RCC 7860 (cell line): ENCODE measurements at regions not wholly inside any gene's neighbourhood (a gene's known extent, or its start where the extent isn't known, plus 50 kb on each side); places are given as distances from the start of the nearest gene placed in this dataset.
"Not testable (repeated sequence)": the region's sequence is repeated elsewhere in the genome, so short reads cannot be mapped to it uniquely, and the experiment has no call there.

ENCODE experiments used
- DNase-seq: peaks from one replicate; pipeline ENCODE4 v3.0.0-alpha.2; 2015; ENCODE audit warnings: low spot score
- FAIRE-seq: peaks from 2 replicates; lab custom pipeline; 2012; peaks lifted over from hg19 to GRCh38; lab: Jason Lieb, UNC

DNA sequence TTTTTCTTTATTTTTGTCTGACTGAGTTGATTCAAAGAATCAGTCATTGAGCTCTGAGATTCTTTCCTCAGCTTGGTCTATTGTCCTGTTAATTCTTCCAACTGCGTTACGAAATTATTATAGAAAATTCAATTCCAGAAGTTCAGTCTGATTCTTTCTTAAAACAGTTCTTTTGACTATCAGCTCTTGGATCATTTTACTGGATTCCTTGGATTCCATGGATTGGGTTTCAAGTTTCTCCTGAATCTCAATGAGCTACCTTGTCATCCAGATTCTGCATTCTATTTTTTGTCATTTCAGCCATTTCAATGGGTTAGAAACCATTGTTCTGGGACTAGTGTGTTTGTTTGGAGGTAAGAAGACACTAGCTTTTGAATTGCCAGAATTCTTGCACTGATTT lies 169.3 kb downstream of the PCDH20 start:
- FAIRE-seq (no peak), DNase-seq (no peak)

DNA sequence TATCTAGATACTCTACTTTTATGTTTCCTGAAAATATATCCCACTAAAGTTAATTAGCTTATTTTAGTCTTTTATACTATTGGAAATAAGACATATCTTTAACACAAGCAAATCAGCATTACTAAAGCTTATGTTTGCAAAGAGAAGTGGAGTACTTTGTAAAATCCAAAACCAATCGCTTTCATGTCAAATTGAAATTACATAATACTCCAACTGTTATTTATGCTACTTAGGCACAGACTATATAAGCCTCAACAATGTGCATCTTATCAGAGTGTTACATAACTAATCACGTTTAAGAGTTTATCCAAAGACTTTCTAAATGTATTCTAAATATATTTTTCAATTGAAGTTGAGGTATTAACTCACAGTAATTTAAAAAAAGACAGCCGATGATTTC lies 200.0 kb downstream of the PCDH20 start:
- DNase-seq: no peak
- FAIRE-seq: no peak

DNA sequence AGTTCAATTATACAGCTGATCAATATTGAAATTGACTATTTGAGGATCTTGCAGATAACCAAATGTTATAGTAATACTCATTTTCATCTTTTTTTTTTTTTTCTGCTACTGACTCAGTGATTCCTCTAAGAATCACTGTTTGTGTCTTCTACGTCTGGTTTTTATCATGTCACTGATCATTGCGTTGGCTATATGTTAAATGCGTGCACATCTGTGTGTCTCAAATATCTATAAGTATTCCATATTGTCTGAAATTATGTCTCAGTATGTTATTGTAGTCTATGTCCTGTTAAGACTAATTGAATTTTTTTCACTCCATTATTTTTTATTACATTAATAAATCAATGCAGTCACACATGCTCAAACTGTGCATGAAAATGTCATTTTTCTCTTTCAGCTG lies 200.5 kb downstream of the PCDH20 start:
- no peak for FAIRE-seq
- no peak for DNase-seq

DNA sequence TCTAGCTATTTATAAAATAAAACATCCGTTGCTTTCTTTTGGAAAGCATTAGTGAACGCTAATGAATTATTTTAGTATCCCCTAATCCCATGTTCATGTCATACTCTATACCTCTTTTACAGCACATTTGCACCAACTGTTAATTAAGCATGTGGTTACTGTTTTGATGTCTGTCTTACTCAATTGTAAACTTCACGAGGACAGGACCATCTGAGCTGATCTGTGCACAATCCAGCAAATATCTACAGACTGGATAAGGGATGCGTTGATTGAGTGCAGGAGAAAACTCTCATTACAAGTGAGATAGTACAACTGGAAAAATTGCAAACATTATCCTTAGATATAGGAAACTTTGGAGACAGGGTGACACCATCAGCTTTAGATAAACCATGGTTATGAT lies 201.1 kb downstream of the PCDH20 start:
- FAIRE-seq (no peak), DNase-seq (no peak)

DNA sequence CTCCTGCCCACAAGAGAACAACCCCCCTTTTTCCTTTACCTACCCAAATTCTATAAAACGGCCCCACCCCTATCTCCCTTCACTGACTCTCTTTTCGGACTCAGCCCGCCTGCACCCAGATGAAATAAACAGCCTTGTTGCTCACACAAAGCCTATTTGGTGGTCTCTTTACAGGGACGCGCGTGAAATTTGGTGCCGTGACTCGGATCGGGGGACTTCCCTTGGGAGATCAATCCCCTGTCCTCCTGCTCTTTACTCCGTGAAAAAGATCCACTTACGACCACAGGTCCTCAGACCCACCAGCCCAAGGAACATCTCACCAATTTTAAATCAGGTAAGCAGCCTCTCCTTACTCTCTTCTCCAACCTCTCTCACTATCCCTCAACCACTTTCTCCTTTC lies 209.8 kb downstream of the PCDH20 start:
- FAIRE-seq, DNase-seq: not testable (repeated sequence)

DNA sequence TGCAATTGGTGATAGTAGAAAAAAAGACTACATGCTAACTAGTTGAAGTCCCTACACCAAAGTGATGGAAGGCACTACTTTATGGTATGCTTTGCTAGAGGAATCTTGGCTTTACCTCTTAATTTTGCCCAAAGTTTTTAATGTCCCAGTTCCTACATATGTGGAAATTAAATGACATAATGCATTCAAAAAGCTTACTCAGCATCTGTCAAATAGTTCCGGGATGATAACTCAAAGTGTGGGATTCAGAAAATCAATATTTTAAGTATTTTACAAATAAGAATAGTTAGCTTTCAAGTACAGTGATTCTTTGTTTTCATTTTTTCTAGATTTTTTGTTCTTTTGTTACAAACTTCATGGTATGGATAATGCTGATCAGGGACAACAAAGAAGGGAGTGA lies 211.6 kb downstream of the PCDH20 start:
- FAIRE-seq (no peak), DNase-seq (no peak)

DNA sequence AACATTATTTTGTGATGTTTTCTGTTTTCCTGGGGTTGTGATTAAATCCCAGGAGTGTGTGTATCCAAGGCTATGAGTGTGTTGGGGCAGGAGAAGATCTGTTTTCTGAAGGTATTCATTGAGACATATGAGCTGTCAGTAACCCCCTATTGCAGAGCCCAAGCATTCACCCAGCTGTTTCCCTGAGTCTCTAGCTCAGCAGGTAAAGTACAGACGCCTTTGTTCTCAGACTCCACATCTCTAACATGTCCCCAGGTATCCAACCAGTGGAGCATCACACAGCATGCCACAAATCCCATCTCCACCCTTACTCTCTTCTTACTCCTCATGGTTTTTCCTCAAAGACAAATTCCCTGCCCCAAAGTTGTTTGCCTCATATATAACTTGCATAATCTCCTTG lies 213.6 kb downstream of the PCDH20 start:
- FAIRE-seq: no peak
- DNase-seq: no peak

DNA sequence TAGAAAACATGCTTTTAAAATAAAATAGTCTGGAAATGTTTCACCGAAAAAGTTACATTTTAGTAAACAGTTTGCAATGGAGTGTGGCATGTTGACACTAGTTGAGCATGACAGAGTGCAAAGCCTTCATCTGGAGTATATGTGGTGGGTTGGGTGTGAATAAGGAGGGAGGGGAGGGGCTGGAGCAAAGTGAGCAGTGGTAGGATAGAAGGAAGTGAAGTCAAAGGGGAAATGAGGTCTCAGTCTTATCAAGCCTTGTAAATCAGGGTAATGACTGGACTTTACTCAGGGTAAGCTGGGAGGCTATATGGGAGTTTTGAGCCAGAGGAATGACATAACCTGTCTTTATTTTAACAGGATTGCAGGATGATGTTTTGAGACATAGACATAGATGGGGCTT lies 222.8 kb downstream of the PCDH20 start:
- no peak for FAIRE-seq
- no peak for DNase-seq

DNA sequence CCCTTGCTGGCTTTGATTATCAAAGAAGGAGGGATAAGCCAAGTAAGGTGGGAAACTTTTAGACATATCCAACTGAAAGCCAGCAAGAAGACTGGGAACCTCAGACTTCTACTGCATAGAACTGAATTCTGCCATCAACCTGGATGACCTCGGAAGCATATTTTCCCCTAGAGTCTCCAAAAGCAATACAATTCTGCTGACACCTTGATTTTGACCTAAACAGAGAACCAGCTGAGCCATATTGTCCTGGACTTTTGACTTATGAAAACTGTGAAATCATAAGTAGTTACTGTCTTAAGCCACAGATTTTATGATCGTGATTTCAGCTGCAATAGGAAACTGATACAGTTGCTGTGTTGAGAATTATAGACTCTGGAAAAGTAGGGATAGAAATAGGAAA lies 227.6 kb downstream of the PCDH20 start:
- DNase-seq (no peak), FAIRE-seq (no peak)

DNA sequence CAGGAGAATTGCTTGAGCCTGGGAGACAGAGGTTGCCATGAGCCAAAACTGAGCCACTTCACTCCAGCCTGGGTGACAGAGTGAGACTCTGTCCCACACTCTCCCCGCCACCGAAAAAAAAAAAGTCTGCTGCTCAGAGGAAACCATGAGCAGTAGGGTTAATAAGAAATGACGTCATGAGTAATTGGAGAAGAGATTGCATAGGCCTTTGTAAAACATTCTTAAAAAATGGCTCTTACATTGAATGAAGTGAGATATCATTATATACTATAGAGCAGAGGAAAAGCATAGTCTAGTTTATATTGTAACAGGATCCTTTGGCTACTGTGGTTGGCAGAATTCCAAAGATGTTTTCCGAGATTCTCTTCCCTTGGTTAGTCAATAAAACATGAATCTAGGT lies 228.2 kb downstream of the PCDH20 start:
- FAIRE-seq: no peak
- no peak for DNase-seq

DNA sequence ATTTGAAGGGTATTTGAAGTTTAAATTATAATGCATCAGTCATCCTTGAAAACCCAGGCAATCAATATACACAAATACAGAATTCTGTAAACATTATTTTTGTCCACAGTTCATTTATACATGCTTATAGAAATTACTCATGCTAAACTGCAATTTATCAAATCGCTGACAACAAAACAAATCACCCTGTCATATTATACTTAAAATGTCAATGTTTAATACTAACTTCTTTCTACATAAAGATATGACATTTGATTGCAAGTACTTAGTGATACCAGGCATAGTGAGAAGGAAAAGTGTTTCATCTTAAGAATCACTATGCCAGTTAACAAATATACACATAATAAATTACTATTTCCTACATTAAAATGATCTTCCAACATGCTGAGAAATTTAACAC lies 232.0 kb downstream of the PCDH20 start:
- FAIRE-seq (no peak), DNase-seq (no peak)

DNA sequence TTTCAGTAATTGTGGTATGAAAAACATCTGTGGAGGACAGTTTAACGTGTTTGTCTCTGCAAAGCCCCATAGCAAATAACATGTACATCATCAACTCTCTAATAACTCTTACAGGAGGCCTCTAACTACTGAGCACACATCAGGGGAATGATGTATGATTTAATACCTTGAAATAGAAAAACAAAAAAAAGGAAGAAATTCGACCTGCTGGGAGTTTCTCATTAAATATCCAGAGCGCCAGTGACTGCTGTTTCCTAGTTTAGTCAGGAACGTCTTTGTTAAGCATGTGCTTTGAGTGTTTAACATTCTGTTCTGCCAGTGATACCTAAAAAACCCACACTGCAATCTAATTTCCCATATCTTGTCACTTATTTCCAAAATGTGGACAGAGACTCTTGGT lies 235.4 kb downstream of the PCDH20 start:
- no peak for FAIRE-seq

DNA sequence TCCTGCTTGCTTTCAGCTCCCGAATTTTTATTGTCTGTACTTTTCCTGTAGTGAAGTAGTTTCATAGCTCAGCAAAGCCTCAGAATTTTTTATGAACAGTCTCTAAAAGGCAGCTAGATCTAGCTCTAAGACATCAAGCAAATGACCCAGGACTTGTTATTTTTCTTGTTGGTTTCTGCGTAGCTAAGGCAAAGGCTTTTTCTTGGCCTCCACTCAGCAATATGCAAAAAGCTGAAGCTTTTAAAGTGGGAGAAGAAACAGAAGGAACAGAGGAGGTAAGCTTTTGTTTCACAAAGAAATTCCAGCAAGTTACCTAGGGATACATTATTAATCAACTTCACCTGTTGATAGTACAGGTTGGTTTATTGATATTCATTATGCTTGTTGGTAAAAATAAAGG lies 235.9 kb downstream of the PCDH20 start:
- FAIRE-seq: no peak

More for the DNA sequence above, 235.4 kb downstream of the PCDH20 start:
- no peak for DNase-seq

DNA sequence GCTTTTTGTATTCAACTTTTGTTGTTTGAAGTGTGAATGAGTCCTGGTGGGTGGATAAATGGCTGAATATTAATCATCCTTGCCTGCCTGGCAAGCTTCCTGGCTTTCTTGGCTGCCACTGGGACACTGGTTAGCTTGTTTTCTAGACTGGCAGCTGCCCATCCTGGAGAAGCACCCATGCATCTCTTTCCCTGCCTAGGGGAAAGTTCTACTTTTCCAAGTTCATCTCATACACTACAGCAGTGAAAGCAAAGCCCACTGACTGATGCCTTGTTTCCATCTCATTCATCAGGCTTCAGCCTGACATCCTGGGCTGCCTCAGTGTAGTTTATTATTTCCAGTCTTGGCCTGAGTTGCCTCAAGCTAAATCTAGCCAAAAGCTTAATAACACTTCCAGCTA lies 244.8 kb downstream of the PCDH20 start:
- DNase-seq (no peak), FAIRE-seq (no peak)

More for the DNA sequence above, 235.9 kb downstream of the PCDH20 start:
- DNase-seq: no peak

DNA sequence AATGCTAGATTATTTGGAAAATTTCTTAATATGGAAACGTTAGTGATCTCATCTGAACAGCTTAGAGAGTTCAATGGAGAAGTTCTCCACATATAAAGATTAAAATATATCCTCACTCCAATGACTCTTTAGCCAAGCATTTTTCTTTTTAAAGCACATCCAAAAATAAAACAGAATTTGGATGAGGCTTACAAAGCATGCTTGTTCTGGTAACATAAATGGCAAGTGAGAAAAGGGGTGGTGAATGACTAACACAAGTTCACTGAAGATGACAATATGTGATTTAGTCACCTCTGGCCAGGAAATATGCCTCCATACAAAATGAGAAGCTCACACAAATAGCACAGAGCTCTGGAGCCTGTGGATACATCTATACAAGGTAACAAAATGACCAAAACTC lies 253.0 kb downstream of the PCDH20 start:
- no peak for FAIRE-seq
- no peak for DNase-seq

DNA sequence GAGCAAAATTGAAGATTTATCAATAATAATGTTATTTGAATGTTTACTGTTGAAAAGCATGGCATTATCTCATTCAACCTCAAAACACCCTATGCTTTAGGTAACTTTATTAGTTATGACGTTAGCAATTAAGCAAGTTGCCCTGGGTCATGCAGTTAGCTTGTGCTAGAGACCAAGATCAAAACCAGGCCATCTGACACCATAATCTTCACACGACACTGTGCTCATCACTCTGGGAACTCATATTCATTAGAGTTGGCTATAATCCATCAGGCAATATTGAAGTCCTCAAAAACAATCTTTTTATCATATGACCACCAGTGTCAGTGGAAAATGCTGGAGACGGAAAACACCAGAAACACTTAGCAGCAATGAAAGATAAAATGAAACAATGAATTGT lies 253.5 kb downstream of the PCDH20 start:
- DNase-seq (no peak), FAIRE-seq (no peak)

DNA sequence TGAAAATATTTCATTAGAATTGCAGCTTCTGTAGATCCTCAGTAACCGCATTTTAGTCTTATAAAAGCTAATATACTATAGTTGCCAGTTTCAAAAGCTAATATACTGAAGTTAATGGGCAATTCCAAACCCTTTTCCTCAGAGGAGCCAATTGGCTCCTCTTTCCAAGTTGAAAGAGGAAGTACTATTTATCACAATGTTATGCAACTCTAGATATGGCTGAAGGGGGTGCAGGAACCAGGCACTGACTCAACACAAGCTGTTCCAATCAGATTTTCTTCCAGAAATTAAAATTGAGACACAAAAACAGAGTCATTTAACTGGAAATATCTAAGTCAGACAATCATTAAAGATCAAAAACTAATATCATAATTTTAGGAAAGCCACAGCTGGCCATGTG lies 258.9 kb downstream of the PCDH20 start:
- DNase-seq (no peak), FAIRE-seq (no peak)

DNA sequence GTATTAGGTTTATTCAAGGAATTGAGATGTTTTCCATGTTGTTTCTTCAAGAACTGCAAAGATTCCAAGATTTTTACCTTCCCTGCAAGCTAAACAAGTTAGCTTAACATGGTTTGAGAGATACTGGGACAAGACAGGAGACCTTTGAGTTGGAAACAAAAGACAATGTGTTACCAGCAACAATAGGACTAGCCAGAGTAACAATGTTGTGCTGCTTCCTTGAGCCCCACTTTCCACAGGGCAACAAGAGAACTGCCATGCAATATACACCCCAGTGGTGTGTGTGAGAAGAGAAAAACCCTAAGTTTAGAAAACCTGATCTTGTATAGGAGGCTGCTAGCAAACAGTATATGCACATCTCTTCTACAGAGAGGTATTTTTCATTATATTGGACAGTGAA lies 264.6 kb downstream of the PCDH20 start:
- FAIRE-seq: no peak

DNA sequence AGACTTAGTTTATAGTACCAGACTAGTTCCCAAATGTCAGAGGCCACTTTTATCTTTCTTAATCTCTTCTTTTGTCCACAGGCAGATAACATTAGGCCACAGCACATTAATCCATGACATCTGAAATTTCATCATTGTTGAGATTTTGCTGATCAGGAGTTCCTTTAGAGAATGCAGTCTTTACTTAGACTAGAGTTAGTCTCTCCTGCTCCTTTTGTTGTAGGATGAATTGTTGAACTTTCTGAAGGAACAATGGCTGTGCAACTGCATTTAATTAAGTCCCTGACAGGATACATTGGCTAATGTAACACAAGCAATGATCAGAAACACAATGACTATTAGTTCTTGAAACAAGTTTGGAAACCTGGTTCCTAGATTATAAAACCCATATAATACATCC lies 266.3 kb downstream of the PCDH20 start:
- DNase-seq: no peak
- FAIRE-seq: no peak

More for the DNA sequence above, 264.6 kb downstream of the PCDH20 start:
- DNase-seq: no peak

DNA sequence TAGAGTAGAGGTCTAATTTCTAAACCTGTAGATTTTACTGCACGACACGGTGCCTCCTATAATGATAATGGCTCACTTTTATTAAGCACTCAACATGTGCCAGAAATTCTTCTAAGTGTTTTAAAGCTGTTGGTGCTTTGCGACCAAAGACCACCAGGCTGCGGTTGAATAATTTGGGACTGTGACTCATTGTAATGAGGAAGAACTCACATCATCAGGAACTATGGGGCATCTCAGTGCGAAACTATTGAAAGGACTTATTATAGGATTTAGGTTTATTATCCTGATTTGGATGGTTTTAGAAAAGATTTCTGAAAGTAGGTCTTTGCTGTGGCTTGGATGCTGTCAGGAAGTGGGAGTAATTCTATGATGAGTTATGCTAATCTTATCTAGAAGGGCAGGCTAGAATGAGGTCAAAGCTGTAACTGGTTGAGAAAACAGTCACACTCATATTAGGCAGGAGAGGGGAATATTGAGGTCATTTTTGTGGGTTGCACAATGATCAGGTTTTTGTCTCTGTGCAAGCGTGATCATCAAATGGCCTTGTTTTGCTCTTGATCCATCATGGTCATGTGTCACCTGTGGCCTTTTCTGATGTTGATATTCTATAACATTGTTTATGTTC lies 266.8 kb downstream of the PCDH20 start:
- DNase-seq: no peak
- FAIRE-seq: no peak

DNA sequence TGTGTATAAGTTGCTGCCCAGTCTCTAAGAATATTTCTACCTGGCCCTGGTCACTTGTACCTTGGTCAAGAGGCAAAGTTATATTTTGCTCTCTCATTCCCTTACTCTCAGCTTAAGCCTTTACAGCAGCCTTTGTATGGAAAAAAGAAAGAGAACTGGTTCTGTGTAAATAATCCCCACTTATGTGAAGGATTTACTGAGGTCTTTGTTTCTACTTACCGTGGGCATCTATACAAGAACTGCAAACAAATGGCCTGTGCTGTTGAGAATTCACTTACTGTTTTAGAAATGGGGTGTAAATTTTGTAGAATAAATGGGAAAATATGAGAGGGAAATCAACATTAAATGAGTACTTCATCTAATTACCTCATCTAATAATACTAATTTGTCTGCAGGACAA lies 267.4 kb downstream of the PCDH20 start:
- FAIRE-seq (no peak), DNase-seq (no peak)

DNA sequence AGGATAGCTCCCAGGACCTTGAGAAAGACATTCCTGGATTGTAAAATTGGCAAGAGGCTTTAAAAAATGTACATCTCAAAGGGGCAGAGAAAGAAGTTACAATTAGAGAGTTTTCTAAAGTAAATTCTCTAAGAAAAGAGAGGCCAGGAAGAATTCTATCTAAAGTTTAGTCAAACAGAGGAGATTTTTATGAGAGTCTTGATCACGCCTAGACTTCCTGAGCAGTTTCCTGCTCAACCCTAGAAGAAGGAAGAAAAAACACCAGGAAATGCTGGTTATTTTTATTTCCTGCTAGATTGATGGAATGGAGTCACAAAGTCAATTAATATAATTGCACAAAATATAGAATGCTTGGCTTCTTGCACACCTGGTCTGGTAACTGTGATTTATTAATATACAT lies 269.1 kb downstream of the PCDH20 start:
- DNase-seq (no peak), FAIRE-seq (no peak)

DNA sequence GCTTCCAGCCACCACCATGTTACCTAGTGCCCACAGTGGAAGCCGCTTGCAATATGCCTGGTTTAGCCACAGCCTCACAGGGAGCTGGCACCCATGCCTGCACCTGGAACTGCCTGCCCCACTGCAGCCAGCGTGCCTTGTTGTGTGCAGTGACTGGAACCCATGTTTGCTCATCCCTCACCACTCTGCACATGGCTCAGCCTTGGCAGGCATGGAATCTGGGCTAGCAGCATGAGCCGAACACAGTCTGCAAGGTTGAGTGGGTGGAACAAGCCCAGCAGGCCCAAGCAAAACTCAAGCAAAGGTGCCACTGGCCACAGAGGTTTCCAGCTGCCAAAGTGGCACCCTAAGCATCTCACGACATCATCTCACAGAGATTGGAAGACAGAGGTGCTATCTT lies 269.5 kb downstream of the PCDH20 start:
- DNase-seq: no peak
- no peak for FAIRE-seq
